Posterior cingulate gyrus (tissue), 11 donors: ENCODE measurements at regions not wholly inside any gene's neighbourhood (a gene's known extent, or its start where the extent isn't known, plus 50 kb on each side); places are given as distances from the start of the nearest gene placed in this dataset.

Experiments used
- DNase-seq, 10 donors: peaks; one replicate each; pipeline versions ENCODE4 v3.0.0 to v3.0.0-alpha.2; 2020 to 2021; ENCODE audit warnings: mixed read lengths in 3 of 10
- intact Hi-C: fragments of 100-400 bp; cut with DNase I; formaldehyde crosslinking; loops from one replicate; pipeline ENCODE4 v1.15.1; 2023

DNA sequence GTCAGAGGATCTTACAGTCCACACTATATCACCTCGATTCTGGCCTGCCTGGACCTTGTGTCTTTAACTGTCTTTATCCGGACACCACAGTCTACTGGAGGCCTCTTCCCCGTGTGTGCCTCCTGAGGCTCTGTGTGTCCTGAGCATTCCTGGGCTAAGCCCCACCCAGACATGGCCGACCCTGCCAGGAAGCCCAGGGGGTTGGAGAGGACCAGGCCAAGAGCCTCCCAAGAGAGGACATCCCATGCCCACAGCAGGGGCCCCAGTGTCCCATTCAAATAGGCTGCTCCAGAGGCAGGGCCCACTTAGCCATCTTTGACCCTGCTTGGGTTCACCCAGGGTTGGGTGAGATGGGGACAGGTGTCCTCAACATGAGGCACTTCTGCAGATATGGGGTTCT lies 84.7 kb upstream of the OTOS start:
- intact Hi-C loops: no loop called here
- DNase-seq: peak in 1 of 10 donors; percentile 52

DNA sequence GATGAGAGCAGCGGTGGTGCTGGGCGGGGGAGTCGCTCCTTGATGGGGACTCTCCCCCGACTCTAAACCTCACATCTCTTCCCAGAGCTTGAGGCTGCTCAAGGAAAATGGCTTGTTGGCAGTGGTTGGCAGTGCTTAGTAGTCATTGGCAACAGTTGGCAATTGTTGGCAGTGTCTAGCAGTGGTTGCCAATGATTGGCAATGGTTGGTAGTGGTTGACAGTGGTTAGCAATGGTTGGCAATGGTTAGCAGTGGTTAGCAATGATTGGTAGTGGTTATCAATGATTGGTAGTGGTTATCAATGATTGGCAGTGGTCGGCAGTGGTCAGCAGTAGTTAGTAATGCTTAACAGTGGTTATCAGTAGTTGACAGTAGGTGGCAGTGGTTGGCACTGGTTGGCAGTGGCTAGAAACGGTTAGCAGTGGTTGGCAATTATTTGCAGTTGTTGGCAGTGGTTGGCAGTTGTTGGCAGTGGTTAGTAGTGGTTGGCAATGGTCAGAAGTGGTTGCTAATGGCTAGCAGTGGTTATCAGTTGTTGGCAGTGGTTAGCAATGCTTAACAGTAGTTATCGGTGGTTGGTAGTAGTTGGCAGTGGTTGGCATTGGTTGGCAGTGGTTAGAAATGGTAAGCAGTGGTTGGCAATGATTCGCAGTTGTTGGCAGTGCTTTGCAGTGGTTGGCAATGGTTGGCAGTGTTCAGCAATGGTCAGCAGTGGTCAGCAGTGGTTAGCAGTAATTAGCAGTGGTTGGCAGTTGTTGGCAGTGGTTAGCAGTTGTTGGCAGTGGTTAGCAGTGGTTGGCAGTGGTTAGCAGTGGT lies 85.4 kb upstream of the OTOS start:
- intact Hi-C loops: no loop called here
- peak in 1 of 10 donors; percentile 14 for DNase-seq

GRCh38 chr2:240226672-240227537 lies 86.4 kb upstream of the OTOS start:
- peak in 3 of 10 donors; percentile 21 to 69 (median 65) for DNase-seq
- intact Hi-C loops: no loop called here

- DNase-seq: peak in 2 of 10 donors; percentile 26 to 55
- intact Hi-C loops: no loop called here
Measured at GRCh38 chr2:240227538-240228428, 87.3 kb upstream of the OTOS start.

- intact Hi-C loops: no loop called here
- DNase-seq: no peak
Measured at GRCh38 chr2:240229005-240229404, 88.5 kb upstream of the OTOS start.

DNA sequence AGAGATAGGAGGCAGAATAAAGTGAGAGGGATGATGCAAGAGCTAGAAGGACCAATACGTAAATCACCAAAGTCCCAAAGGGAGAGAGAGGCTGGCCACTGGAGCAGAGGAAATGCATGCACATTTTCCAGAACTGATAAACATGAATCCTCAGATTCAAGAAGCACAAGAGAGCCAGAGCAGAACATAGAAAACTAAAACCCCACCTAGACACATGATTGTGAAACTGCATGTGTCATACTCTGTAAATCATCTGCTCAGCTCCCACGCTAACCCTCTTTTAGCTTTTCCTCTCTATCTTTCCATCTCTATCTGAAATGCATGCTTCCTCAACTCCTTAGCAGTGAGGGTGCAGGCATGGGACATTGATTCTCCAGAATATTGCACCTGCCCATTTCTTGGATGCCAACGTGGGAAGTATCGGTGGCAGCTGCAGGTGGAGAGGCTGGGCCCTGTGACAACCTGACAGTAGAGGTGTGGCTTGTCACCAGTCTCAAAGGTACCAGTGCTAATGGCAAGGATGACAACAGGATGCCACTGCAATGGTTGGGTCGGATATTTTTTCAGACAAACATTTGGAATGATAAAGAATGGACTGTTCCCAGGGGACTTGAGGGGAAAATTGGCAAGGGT lies 89.3 kb upstream of the OTOS start:
- intact Hi-C loops: loop anchor here (10.0 kb wide), 1 partner anchor 115 kb away; no protein-coding TSS in a partner anchor
- no peak for DNase-seq

DNA sequence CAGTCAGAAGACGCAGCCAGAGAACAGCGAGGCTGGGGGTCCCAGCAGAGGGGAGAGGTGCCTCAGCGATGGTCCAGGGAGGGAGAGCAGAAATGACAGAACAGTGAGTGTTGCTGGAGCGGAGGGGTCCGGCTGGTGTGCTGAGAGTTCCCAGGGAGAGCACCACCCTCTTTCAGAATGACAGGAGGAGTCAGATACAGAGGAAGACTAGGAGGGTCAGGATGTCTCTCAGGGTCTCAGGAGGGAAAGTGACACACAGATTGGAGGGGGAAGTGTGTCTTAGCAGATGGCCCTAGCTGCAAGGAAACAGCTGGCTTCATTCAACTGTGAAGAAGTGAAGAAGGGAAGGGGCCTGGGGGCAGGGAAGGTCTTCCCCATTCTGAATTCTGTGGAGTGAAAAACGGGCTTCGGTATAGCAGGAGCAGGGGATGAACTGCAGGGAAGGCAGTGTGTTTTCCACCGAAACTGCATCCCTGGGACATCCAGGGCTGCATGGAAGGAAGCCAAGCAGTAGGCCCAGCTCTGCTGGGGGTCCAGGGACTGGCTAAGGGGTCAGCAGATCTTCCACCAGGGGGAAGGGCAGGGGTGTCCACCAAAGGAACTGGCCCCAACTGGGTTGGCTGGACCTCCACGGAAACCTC lies 90.0 kb upstream of the OTOS start:
- intact Hi-C loops: loop anchor here (10.0 kb wide), 1 partner anchor 114 kb away; no protein-coding TSS in a partner anchor
- peak in 2 of 10 donors; percentile 14 to 57 for DNase-seq

GRCh38 chr2:240231838-240232244 lies 91.4 kb upstream of the OTOS start:
- peak in 3 of 10 donors; percentile 9 to 55 (median 46) for DNase-seq
- intact Hi-C loops: loop anchor here (10.0 kb wide), 1 partner anchor 113 kb away; no protein-coding TSS in a partner anchor

DNA sequence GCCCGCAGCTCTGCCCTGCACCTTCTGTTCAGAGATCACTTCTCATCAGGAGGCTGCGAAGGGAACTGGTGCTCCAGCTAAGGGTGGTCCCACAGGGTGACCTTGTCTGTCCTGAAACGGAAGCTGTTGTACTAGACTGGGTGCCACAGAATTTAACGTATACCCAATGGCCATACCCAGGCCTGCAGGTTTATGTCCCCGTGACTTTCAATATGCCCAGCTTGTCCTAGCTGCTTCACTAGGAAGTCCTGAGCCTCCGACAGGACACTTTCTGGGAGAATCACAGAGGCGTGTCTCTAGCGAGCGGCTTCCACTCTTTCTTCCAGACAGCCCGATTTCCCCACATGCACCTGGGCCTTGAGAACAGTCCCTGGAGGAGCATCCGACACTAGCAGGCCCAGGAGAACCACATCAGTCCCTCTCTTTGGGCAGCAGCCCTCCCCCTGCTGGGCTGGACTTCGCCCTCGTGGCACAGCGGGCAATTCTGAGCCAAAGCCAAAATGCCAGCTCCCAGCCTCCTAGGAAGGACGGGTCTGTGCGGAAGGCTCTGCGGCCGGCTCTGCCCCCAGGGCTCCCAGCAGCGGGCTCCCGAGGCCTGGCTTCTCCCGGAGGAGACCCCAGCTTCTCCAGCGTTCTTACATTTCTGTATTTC lies 91.9 kb upstream of the OTOS start:
- DNase-seq: peak in 3 of 10 donors; percentile 18 to 63 (median 56)
- intact Hi-C loops: loop anchor here (10.0 kb wide), 1 partner anchor 112 kb away; no protein-coding TSS in a partner anchor

DNA sequence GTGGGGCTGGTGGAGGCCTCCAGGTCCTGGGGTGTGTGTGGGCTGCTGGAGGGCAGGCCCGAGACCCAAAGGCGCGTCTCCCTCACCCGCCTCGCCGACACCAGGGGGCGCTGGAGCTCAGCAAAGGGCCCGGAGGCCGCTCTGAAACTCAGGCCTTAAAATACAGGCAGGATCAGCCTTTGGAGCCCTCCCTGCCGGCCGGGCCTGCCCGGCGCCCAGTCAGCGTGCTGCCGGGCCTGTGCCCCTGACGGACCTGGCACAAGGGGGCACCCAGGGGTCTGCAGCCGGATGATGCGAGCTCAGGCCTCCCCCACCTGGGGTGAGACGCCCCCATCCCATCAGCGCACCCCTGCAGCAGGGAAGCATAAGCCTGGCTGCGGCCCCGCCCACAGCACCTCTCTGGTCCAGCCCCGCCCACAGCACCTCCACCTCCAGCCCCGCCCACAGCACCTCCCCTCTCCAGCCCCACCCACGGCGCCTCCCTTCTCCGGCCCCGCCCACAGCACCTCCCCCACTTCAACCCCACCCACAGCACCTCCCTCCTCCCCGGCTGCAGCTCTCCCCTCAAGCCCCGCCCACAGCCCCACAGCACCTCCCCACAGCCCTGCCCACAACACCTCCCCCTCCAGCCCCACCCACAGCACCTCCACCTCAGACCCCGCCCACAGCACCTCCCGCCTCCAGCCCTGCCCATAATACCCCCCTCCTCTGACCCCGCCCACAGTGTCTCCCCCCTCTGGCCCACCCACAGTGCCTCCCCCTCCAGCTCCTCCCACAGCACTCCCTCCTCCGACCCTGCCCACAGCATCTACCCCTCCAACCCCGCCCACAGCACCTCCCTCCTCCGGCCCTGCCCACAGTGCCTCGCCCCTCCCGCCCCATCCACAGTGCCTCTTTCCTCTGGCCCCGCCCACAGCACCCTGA lies 92.8 kb upstream of the OTOS start:
- intact Hi-C loops: loop anchor here (1.0 to 10.0 kb wide), 2 partner anchors 112 to 205 kb away; no protein-coding TSS in a partner anchor
- peak; percentile 58 to 97 (median 86) for DNase-seq

- intact Hi-C loops: loop anchor here (1.0 to 10.0 kb wide), 2 partner anchors 111 to 204 kb away; no protein-coding TSS in a partner anchor
- peak in 3 of 10 donors; percentile 64 to 81 (median 76) for DNase-seq
Measured at GRCh38 chr2:240233885-240234502, 93.5 kb upstream of the OTOS start.

GRCh38 chr2:240234503-240234951 lies 94.1 kb upstream of the OTOS start:
- intact Hi-C loops: loop anchor here (10.0 kb wide), 1 partner anchor 110 kb away; no protein-coding TSS in a partner anchor
- DNase-seq: peak in 2 of 10 donors; percentile 55 to 69

- peak in 3 of 10 donors; percentile 66 to 81 (median 67) for DNase-seq
- intact Hi-C loops: loop anchor here (10.0 kb wide), 1 partner anchor 110 kb away; no protein-coding TSS in a partner anchor
Measured at GRCh38 chr2:240235149-240235803, 94.8 kb upstream of the OTOS start.

DNA sequence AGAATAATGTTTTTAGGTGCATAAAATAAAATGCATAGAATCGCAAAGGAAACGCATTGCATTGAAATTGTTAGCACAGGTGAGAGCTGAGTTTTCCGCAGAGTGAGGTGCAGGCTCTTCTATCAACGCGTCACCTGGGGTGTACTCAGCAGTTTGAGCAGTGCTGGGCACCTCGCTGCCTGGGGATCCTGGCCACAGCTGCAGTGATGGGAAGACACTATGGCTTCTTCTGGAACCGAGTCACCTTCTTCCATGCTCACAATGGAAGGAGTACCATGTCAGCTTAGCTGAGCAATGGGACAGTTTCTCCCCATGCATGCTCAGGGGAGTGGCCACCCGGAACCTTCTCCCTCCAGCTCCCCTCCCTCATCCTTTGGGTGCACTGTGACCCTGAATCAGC lies 95.4 kb upstream of the OTOS start:
- intact Hi-C loops: loop anchor here (10.0 kb wide), 1 partner anchor 109 kb away; no protein-coding TSS in a partner anchor
- peak in 2 of 10 donors; percentile 38 to 48 for DNase-seq

DNA sequence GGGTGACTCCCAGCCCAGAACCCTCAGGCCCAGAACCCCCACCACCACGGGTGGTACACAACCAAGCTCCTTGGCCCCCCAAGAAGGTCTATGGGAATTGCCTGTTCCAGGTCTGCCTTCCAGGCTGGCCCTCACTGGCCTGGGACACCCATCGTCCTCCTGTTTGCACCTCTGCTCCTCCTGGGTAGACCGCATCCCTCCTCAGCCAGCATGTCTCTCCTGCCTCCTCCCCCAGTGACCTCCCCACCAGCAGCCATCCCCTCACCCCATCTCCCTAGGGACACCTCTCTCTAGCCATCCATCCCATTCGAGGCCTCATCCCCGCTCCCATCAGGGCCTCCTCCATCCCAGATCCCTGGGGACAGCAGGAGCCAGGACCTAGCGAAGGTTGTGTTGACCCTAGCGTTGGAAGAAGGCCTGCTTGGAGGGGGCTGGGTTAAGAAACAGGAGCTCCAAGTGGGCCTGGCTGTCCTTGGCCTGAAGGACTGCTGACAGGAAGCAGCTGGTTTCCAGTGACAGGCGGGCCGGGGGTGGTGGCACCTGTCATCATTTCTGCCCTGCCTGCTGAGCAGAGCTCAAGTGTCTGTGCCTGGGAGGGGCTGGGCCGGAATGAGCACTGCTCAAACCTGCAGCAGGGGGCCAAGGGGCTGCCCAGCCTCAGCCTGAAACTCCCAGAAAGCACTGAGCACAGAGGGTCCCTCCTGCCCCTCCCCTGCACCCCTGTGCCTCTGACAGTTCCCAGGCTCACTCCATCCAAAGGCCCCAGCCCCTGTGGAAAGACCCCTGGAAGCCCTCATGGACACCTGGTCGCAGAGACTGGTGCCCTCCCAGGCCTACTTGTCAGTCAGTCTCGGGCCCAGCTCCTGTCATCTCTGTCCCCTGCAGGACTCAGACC lies 96.0 kb upstream of the OTOS start:
- peak in 4 of 10 donors; percentile 20 to 74 (median 66) for DNase-seq

More for the DNA sequence above, 96.0 kb upstream of the OTOS start:
- intact Hi-C loops: loop anchor here (10.0 kb wide), 1 partner anchor 108 kb away; no protein-coding TSS in a partner anchor
